Mesenchymal stem cell (in vitro differentiated cells and primary cell): ENCODE measurements at regions not wholly inside any gene's neighbourhood (a gene's known extent, or its start where the extent isn't known, plus 50 kb on each side); places are given as distances from the start of the nearest gene placed in this dataset.
"Not testable (repeated sequence)": the region's sequence is repeated elsewhere in the genome, so short reads cannot be mapped to it uniquely, and the experiment has no call there.

ENCODE experiments used
- DNase-seq: peaks from one replicate; pipeline ENCODE4 v3.0.0-alpha.2; 2013
- H2AFZ ChIP-seq: one replicate; pipeline ENCODE4 v1.6.1; 2013; ENCODE audit warnings: low read depth, mild to moderate bottlenecking, control low read depth, inconsistent platforms, low read length, moderate library complexity
- H2AK5ac ChIP-seq: 2 replicates; pipeline ENCODE4 v1.6.1; 2013; ENCODE audit warnings: low read length, moderate library complexity, mild to moderate bottlenecking, inconsistent platforms; ENCODE audit not compliant: severe bottlenecking
- H2BK120ac ChIP-seq: one replicate; pipeline ENCODE4 v1.6.1; 2013; ENCODE audit warnings: low read depth, mild to moderate bottlenecking, inconsistent platforms, low read length, moderate library complexity
- H2BK12ac ChIP-seq, 2 experiments: one replicate each; pipeline ENCODE4 v1.6.1; 2013; ENCODE audit warnings: inconsistent platforms in 2 of 2, low read length in 2 of 2, mild to moderate bottlenecking in 2 of 2, moderate library complexity in 2 of 2, control low read depth in 1 of 2
- H2BK15ac ChIP-seq: one replicate; pipeline ENCODE4 v1.6.1; 2013; ENCODE audit warnings: mild to moderate bottlenecking, low read depth, inconsistent platforms; ENCODE audit not compliant: poor library complexity, severe bottlenecking
- H2BK5ac ChIP-seq: 2 replicates; pipeline ENCODE4 v1.6.1; 2013; ENCODE audit warnings: low read depth, mild to moderate bottlenecking, low read length, control low read depth, inconsistent platforms; ENCODE audit not compliant: poor library complexity, severe bottlenecking
- H3K14ac ChIP-seq, 2 experiments: one replicate each; pipeline ENCODE4 v1.6.1; 2013; ENCODE audit warnings: inconsistent platforms in 2 of 2, low read length in 2 of 2, control low read depth in 1 of 2, mild to moderate bottlenecking in 1 of 2, moderate library complexity in 1 of 2
- H3K18ac ChIP-seq, 2 experiments: one replicate each; pipeline ENCODE4 v1.6.1; 2013; ENCODE audit warnings: inconsistent platforms in 2 of 2, low read length in 2 of 2, control low read depth in 1 of 2, low read depth in 1 of 2, mild to moderate bottlenecking in 1 of 2
- H3K23ac ChIP-seq, 2 experiments: one replicate each; pipeline ENCODE4 v1.6.1; 2013; ENCODE audit warnings: inconsistent platforms in 2 of 2, low read length in 2 of 2, mild to moderate bottlenecking in 2 of 2, moderate library complexity in 2 of 2, control low read depth in 1 of 2
- H3K27ac ChIP-seq: 2 replicates; pipeline ENCODE4 v1.5.1; 2013; ENCODE audit warnings: mild to moderate bottlenecking, moderate library complexity, low read length, control low read depth, inconsistent platforms; ENCODE audit not compliant: poor library complexity, severe bottlenecking
- H3K27me3 ChIP-seq, 2 experiments: 2 replicates each; pipeline versions ENCODE4 v1.6.1 to v1.7.0; 2013; ENCODE audit warnings: low read length in 2 of 2, mild to moderate bottlenecking in 2 of 2, moderate library complexity in 2 of 2, control low read depth in 1 of 2, inconsistent platforms in 1 of 2; ENCODE audit not compliant: control insufficient read depth in 1 of 2, insufficient read depth in 1 of 2
- H3K36me3 ChIP-seq, 2 experiments: 2 replicates each; pipeline versions ENCODE4 v1.6.1 to v1.7.0; 2013; ENCODE audit warnings: low read length in 2 of 2, control low read depth in 1 of 2, inconsistent platforms in 1 of 2, low read depth in 1 of 2, mild to moderate bottlenecking in 1 of 2; ENCODE audit not compliant: insufficient read depth in 2 of 2, control insufficient read depth in 1 of 2
- H3K4ac ChIP-seq, 2 experiments: one replicate each; pipeline ENCODE4 v1.6.1; 2013; ENCODE audit warnings: inconsistent platforms in 2 of 2, low read length in 2 of 2, mild to moderate bottlenecking in 2 of 2, moderate library complexity in 2 of 2, control low read depth in 1 of 2, low read depth in 1 of 2
- H3K4me1 ChIP-seq: 2 replicates; pipeline ENCODE4 v1.6.1; 2013; ENCODE audit warnings: low read depth, low read length, control low read depth; ENCODE audit not compliant: control insufficient read depth, insufficient read depth
- H3K4me2 ChIP-seq: 2 replicates; pipeline ENCODE4 v1.6.1; 2013; ENCODE audit warnings: low read length, mild to moderate bottlenecking, inconsistent platforms; ENCODE audit not compliant: poor library complexity, severe bottlenecking
- H3K4me3 ChIP-seq, 2 experiments: 2 replicates each; pipeline versions ENCODE4 v1.5.1 to v1.7.0; 2013; ENCODE audit warnings: low read length in 2 of 2, mild to moderate bottlenecking in 2 of 2, control low read depth in 1 of 2, low read depth in 1 of 2; ENCODE audit not compliant: insufficient read depth in 1 of 2
- H3K79me1 ChIP-seq: replicated peaks from 2 replicates; pipeline ENCODE4 v1.6.1; 2013; ENCODE audit warnings: mild to moderate bottlenecking, control low read depth, low read length, inconsistent platforms; ENCODE audit not compliant: poor library complexity, severe bottlenecking
- H3K9ac ChIP-seq: 2 replicates; pipeline ENCODE4 v1.7.0; 2013; ENCODE audit warnings: mild to moderate bottlenecking, low read length, moderate library complexity
- H3K9me3 ChIP-seq: 2 replicates; pipeline ENCODE4 v1.7.0; 2013; ENCODE audit warnings: mild to moderate bottlenecking, low read length; ENCODE audit not compliant: control insufficient read depth
- H4K8ac ChIP-seq: one replicate; pipeline ENCODE4 v1.6.1; 2013; ENCODE audit warnings: inconsistent platforms, mild to moderate bottlenecking, low read length, moderate library complexity
- H4K91ac ChIP-seq: one replicate; pipeline ENCODE4 v1.6.1; 2013; ENCODE audit warnings: mild to moderate bottlenecking, low read length, inconsistent platforms
- WGBS: methylation state at CpG from one replicate; pipeline ENCODE4 v1.1.7; 2013; ENCODE audit warnings: mixed read lengths; 5-methylcytosine and 5-hydroxymethylcytosine counted together

DNA sequence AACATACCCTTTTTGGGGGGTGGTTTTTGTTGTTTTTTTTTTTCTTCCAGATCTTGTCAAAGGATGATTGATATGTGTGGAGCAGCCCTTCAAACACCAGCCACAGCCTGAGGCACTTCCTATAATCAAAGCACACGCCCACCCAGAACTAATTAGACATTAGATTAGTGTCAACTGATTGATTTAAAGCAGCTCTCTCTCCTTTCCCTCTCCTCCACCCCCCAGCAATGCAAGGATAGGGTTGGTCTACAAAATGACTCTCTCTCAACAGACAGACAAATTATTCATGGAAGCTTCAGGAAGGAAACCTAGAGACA lies 250.3 kb upstream of the SOX9 start:
- no peaks in the 10 kb centered on the region for H3K79me1 ChIP-seq
- H3K9ac ChIP-seq: no peak overlapping the region
- H3K4me3 ChIP-seq: no peak overlapping the region
- 25% methylated on average over 1 of the region's 1 CpG for WGBS
- no peak overlapping the region for H2BK12ac ChIP-seq
- no peak for DNase-seq
- no peak overlapping the region for H3K14ac ChIP-seq
- H3K4ac ChIP-seq: no peak overlapping the region
- H3K36me3 ChIP-seq: no peaks in the 10 kb centered on the region
- H3K18ac ChIP-seq: no peak overlapping the region
- H3K4me2 ChIP-seq: no peak overlapping the region
- H3K9me3 ChIP-seq: no peaks in the 10 kb centered on the region
- H2AFZ ChIP-seq: no peak overlapping the region
- no peak overlapping the region for H3K23ac ChIP-seq
- no peak overlapping the region for H3K27ac ChIP-seq
- no peak overlapping the region for H4K91ac ChIP-seq
- H3K4me1 ChIP-seq: no peaks in the 10 kb centered on the region
- peaks cover 0 to 5% of the 10 kb centered on the region in 2 experiments for H3K27me3 ChIP-seq
- no peak overlapping the region for H2BK15ac ChIP-seq
- no peak overlapping the region for H2AK5ac ChIP-seq
- no peak overlapping the region for H2BK120ac ChIP-seq
- H4K8ac ChIP-seq: no peak overlapping the region
- no peak overlapping the region for H2BK5ac ChIP-seq

GRCh38 chr17:71872843-71873485 lies 247.9 kb upstream of the SOX9 start:
- no peak overlapping the region for H2BK15ac ChIP-seq
- no peak overlapping the region for H4K91ac ChIP-seq
- no peak overlapping the region for H3K9ac ChIP-seq
- H2BK120ac ChIP-seq: no peak overlapping the region
- no peak overlapping the region for H3K18ac ChIP-seq
- H3K27ac ChIP-seq: no peak overlapping the region
- no peaks in the 10 kb centered on the region for H3K36me3 ChIP-seq
- no peak overlapping the region for H2AK5ac ChIP-seq
- H3K14ac ChIP-seq: no peak overlapping the region
- H3K23ac ChIP-seq: peak overlapping the region in 1 of 2 experiments; percentile 23
- no peaks in the 10 kb centered on the region for H3K4me1 ChIP-seq
- no peak overlapping the region for H2BK5ac ChIP-seq
- H3K27me3 ChIP-seq: peaks cover 0 to 5% of the 10 kb centered on the region in 2 experiments
- no peaks in the 10 kb centered on the region for H3K9me3 ChIP-seq
- no peak overlapping the region for H3K4ac ChIP-seq
- no peak for DNase-seq
- H2AFZ ChIP-seq: no peak overlapping the region
- WGBS: 85% methylated on average over 3 of the region's 6 CpGs
- H3K4me2 ChIP-seq: no peak overlapping the region
- H2BK12ac ChIP-seq: no peak overlapping the region
- no peak overlapping the region for H3K4me3 ChIP-seq
- H4K8ac ChIP-seq: no peak overlapping the region
- no peaks in the 10 kb centered on the region for H3K79me1 ChIP-seq

DNA sequence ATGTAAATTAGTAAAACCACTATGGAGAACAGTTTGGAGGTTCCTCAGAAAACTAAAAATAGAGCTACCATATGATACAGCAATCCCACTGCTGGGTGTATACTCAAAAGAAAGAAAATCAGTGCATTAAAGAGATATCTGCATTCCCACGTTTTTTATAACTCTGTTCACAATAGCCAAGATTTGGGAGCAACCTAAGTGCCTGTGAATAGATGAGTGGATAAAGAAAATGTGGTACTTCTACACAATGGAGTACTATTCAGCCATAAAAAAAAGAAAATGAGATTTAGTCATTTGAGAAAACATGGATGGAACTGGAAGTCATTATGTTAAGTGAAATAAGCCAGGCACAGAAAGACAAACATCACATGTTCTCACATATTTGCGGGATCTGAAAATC lies 246.0 kb upstream of the SOX9 start:
- H2BK12ac ChIP-seq, H4K8ac ChIP-seq, H3K23ac ChIP-seq, H3K4ac ChIP-seq, H3K9ac ChIP-seq, H3K79me1 ChIP-seq, H4K91ac ChIP-seq, H3K27me3 ChIP-seq, H2AFZ ChIP-seq, H3K9me3 ChIP-seq, H3K18ac ChIP-seq, DNase-seq, H3K14ac ChIP-seq, H2BK120ac ChIP-seq, H3K27ac ChIP-seq, H2BK5ac ChIP-seq, H3K4me2 ChIP-seq, H3K36me3 ChIP-seq, H3K4me1 ChIP-seq, H2BK15ac ChIP-seq, H3K4me3 ChIP-seq, H2AK5ac ChIP-seq: not testable (repeated sequence)
- WGBS: 89% methylated on average over 2 of the region's 2 CpGs

- Histone ChIP-seq H2AK5ac (no peak overlapping the region), H3K4ac (no peak overlapping the region)
- 77% methylated on average over 1 of the region's 1 CpG for WGBS
These were observed 242.5 kb upstream of the SOX9 start for GRCh38 chr17:71878271-71878670.

More at GRCh38 chr17:71878271-71878670, 242.5 kb upstream of the SOX9 start:
- Histone ChIP-seq H3K9ac (no peak overlapping the region), H2BK15ac (no peak overlapping the region), H2AFZ (no peak overlapping the region), H3K18ac (no peak overlapping the region), H2BK12ac (no peak overlapping the region), H3K4me2 (no peak overlapping the region), H3K14ac (no peak overlapping the region), H3K27me3 (no peaks in the 10 kb centered on the region), H3K4me3 (no peak overlapping the region), H4K8ac (no peak overlapping the region), H2BK120ac (no peak overlapping the region), H3K79me1 (no peaks in the 10 kb centered on the region), H3K36me3 (no peaks in the 10 kb centered on the region), H3K4me1 (no peaks in the 10 kb centered on the region), H3K27ac (no peak overlapping the region), H3K23ac (no peak overlapping the region), H3K9me3 (no peaks in the 10 kb centered on the region), H2BK5ac (no peak overlapping the region), H4K91ac (no peak overlapping the region)
- no peak for DNase-seq
